Fibroblast of skin of back (primary cell): ENCODE measurements at regions not wholly inside any gene's neighbourhood (a gene's known extent, or its start where the extent isn't known, plus 50 kb on each side); places are given as distances from the start of the nearest gene placed in this dataset.

Experiments used
- DNase-seq: peaks from one replicate; pipeline ENCODE4 v3.0.0-alpha.2; 2013

DNA sequence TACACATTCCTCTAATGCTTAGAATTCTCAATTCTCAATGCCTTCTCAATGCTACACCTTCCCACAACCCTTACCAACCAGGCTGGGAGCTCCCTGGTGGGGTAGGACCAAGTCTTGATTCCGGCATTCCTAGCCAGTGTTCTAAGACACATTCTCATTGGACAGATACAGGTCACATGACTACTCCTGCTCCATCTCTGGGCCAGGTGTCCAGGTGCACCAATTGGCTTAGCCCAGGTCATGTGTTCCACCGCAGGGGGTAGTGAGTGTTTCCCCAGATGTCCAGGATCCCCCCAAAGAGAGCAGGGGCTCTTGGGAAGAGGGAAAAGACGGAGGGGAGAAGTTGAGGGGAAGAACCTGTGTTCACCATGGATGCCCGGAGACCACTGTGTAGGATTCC is 58.7 kb upstream of the MLN start:
- no peak for DNase-seq

DNA sequence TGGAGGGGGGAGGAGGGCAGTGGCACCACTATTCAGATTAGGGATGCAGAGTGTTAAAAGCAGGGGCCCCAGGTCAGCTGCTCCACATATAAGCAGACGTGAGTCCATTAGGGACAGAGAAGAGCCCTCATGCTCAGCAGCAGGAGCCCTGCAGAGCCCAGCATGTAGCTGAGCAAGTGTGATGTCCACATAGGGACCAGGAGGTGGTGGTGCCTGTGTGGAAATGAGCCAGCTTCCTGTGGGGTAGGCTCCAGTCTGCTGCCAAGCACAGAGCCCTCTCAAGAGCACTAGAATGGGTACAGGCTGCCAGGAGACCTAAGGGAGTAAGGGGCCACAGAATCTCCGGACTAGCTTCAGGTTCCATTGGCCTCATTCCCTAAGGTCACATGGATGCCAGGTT is 57.9 kb upstream of the MLN start:
- DNase-seq, result no peak

DNA sequence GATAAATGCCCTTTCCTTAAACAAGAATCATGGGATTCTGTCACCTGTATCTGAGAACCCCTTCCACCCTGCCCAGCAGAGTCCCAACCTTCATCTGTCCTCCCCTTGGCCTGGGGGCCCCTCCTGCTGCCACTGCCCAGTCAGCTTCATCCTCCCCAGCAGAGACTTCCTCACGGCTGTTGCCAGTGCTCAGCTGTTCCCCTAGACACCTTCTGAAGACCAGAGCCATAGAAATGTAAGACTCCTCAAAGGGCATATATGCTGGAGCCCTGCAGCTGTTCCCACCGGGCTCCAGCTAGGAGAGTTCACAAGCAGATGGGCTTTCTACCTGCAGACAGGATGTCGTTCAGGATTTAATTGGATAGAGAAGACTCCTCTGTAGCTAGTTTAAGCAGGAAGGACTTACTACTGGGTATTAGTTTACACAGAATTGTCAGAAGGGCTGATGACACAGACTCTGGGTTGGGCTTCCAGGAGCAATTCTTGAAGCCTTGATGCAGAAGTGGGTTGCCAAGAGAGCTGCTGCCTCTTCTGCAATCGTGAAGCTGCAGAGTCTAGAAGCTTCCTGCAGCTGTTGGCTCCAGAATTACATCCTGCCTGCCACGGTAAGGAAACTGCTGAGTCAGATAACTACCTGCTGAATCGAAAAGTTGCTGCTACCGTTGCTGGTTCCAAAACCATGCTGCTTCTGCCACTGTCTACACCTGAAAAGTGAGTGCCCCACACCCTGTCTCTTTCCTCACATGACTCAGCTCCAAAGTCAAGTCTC is 57.1 kb upstream of the MLN start:
- no peak for DNase-seq

DNA sequence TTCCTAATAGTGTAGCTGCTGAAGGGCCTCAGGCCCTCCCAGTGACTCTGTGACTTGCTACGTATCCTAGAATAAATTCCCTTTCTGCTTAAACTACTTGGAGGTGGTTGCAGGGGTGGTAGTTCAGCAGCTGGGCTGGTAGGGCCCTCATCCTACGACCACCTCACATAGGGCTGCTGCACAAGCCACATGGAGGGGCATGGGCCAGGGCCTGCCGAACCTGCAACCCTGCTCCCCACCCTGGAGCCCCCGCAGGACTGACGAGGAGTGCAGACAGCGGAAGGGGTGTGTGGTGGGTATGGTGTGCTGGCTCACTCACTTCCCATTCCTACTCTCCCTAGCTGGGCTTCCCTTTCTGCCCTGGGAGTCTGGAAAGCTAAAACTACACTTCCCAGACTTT is 56.2 kb upstream of the MLN start:
- DNase-seq, result no peak

DNA sequence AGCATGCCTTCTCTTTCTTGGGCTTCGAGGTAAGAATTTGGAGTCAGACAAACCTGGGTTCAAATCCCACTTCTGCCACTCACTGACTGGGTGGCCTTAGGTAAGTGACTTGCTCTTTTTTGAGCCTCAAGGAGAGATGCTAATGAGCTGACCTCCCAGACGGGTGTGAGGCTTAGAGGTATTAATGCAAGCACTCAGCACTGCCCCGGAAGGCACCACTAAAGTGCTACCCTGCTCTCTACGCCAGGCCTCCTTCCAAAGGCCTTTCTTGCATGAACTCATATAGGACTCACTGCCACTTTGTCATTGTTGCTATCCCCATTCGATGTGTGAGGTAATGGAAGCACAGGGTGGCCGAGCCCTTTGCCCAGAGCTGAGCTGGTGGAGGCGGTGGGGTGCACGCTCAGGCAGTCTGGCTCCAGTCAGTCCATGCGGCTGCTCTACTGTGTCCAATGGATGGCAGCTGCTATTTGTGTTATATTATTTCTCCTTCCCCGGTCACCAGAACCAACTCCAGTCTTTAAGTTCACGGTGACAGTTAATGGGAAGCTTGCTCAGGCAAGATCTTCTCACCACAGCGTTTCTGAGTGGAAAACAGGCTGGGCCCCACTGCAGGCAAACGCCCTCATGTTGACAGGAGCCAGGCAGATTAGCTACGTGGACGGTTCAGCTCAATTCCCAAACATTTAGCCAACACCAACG is 55.2 kb upstream of the MLN start:
- no peak for DNase-seq

DNA sequence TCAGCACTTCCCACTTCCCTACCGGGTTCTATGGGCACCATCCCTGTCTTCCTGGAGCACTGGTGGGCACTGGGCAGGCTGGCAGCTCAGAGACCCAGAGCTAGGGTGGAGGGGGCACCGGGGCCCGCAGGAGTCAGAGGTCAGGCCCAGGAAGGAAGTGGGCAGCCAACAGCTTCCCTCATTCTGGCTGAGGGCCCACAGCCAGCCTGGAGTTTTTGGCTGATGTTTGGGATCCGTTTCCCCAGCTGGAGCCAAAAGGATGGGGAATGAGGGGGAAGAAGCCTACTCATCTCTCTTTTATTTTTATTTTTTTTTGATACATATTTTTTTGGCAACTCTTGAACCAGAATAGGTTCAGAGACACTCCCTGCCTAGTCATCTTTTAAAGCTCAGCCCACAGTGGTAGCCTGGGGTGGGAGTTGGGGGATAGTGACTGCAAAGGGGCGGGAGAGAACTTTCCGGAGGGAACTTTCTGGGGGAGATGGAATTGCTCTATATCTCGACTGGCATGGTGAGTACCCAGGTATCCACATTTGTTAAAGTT is 54.2 kb upstream of the MLN start:
- DNase-seq, result no peak

DNA sequence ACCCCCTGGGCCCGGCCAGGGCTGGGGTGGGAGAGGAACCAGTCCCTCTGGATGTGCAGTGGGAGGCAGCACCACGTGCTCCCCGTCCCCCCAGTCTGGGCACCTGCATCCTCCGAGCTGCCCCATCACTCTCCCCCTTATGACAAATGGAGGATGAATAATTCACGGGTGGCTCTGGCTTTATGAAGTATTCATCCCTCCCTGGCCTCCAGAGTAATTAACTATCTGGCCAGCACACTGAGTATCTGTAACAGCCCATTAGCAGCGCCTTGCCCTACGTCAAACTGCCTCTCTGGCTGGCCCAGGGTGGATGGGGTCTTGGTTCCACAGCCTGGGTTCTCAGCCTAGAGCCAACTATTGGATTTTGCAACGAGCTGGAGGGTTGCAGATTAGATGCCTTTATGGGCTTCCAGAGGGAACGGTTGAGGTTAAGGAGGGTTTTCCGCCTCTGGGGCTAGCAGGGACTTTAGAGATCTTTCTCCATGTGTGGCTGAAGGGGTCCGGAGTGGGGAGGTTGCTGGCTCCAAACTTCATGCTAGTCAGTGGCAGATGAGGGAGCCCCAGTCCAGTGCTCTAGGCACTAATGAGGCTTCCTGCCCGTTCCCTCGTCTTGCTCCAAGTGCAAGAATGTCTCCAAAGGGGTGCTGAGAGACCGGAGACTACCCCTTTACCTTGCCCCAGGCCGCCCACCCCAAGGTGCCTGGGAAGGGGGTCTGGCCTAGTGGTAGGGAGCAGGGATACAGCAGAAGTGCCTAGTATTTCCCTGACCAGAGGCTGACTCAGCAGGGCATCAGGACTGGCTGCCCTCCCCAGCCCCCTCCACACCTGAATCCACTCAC is 53.5 kb upstream of the MLN start:
- no peak for DNase-seq

DNA sequence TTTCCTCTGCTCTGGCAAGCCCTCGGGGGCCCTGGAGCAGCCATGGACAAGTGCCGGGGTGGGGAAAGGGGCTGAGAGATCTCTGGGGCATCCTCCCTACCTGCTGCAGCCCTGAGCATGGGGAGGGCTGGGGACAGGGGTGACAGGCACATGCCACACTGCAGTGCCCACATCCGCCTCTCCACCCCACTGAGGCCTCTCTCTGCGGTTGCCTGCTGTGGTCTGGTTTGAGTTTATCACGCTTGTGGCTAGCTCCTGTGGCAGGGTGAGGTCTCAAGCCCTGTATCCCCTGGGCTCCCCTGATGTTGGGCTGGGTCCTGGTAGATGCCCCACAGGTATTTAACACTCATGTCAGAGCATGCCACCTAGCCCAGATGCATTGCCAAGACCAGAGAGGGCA is 52.9 kb upstream of the MLN start:
- DNase-seq, result no peak

DNA sequence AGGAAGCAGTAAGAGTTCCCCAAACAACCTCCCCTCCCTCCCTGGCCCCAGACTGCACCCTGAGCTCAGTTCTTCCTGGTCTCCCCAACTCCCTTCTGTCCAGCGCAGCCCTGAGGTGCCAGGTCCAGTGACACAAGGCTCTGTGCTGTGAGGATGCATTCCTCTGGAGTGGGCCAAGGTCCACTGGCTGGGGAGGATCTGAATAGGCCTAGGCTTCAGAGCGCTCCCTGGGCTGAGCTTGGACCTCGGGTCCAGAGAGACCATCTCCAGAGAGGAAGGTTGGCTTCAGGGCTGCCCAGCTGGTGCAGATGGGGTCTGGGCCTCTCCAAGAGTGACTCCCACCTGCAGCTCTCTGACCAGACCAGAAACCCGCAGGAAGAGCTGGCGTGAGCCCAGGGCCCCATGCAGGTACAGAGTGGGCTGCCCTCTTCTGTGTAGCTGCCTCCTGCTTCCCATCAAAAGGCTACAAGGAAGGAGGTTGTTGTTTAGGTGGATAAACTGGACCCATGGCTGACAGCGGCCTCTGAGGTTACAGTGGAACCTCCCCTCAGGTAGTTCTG is 52.3 kb upstream of the MLN start:
- DNase-seq, result no peak

DNA sequence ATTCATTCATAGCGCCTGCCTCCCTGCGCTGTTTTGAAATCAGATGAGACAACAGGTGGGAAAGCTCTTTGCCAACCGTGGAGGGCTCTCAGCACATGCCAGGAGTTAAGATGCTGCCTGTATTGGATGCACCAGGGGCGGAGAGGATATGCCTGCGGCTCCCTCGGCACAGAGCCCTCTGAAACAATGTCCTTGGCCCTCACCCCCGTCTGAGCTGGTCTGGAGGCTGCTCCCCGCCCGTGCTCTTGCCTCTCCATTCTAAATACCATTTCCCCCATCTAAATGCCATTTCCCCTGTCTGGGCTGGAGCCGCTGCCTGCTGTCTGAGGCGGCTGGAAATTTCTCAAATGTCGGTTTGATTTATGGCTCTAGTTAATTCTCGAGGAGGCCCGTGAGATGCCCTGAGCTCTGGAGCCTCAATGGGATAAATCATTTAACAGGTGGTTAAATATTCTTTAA is 50.8 kb upstream of the MLN start:
- DNase-seq, result no peak

DNA sequence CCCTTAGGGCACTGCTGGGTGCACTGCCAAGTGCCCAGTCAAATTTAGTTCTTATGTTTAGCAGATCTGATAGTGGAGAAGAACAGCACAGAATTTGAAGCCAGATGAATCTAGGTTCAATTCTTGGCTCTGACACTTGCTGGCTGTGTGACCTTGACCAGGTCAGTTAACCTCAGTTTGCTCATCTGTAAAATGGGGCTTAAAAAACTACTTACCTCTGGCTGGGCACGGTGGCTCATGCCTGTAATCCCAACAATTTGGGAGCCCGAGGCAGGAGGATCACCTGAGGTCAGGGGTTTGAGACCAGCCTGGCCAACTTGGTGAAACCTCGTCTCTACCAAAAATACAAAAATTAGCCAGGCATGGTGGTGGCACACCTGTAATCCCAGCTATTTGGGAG is 49.9 kb upstream of the MLN start:
- DNase-seq, result no peak
